Naive thymus-derived CD4-positive, alpha-beta T cell (primary cell): ENCODE measurements at regions not wholly inside any gene's neighbourhood (a gene's known extent, or its start where the extent isn't known, plus 50 kb on each side); places are given as distances from the start of the nearest gene placed in this dataset.

Experiments used
- ATAC-seq: fragments of 150-1000 bp; cut with Tn5 transposase; 2 replicates; pipeline ENCODE4 v1.10.0; 2021; ENCODE audit warnings: mild to moderate bottlenecking, moderate library complexity
- CTCF ChIA-PET: fragments of 350-600 bp; sonication (Branson Sonifier 250); formaldehyde crosslinking; loops from one replicate; lab custom pipeline; 2021; ENCODE audit warnings: antibody characterized with exemption; lab: Charles Lee
- POLR2A ChIA-PET: fragments of 350-600 bp; sonication (Branson Sonifier 250); formaldehyde crosslinking; loops from one replicate; lab custom pipeline; 2021; ENCODE audit warnings: antibody characterized with exemption, inconsistent platforms; lab: Charles Lee
- DNase-seq, 9 donors: peaks; one replicate each; pipeline versions ENCODE4 v3.0.0 to v3.0.0-alpha.2; 2020 to 2022; ENCODE audit warnings: mixed read lengths in 1 of 9
- H3K27ac ChIP-seq: one replicate; pipeline ENCODE4 v1.7.0; 2013; ENCODE audit warnings: mild to moderate bottlenecking, low read depth, low read length, moderate library complexity
- H3K27me3 ChIP-seq, 2 donors: one replicate each; pipeline ENCODE4 v1.7.0; 2013; ENCODE audit warnings: low read length in 2 of 2, mild to moderate bottlenecking in 2 of 2, moderate library complexity in 2 of 2; ENCODE audit not compliant: control insufficient read depth in 2 of 2, insufficient read depth in 2 of 2
- H3K36me3 ChIP-seq, 3 experiments: 1 replicate in 2 of 3; 2 replicates in 1 of 3; pipeline ENCODE4 v1.7.0; 2013; ENCODE audit warnings: low read length in 3 of 3, mild to moderate bottlenecking in 3 of 3, moderate library complexity in 1 of 3; ENCODE audit not compliant: insufficient read depth in 3 of 3, control insufficient read depth in 2 of 3
- H3K4me1 ChIP-seq, 2 donors: one replicate each; pipeline ENCODE4 v1.7.0; 2013; ENCODE audit warnings: low read length in 2 of 2, mild to moderate bottlenecking in 2 of 2, moderate library complexity in 1 of 2; ENCODE audit not compliant: control insufficient read depth in 2 of 2, insufficient read depth in 2 of 2
- H3K4me3 ChIP-seq: 2 replicates; pipeline ENCODE4 v1.7.0; 2013; ENCODE audit warnings: mild to moderate bottlenecking, low read length
- H3K9me3 ChIP-seq, 3 experiments: 1 replicate in 2 of 3; 2 replicates in 1 of 3; pipeline ENCODE4 v1.7.0; 2013; ENCODE audit warnings: low read length in 3 of 3; ENCODE audit not compliant: control insufficient read depth in 2 of 3
- H3K27ac Mint-ChIP-seq, 9 donors: one replicate each; pipeline ENCODE4 v1.8.0; 2020 to 2022; ENCODE audit warnings: mixed read lengths in 9 of 9, mild to moderate bottlenecking in 8 of 9, moderate library complexity in 5 of 9, inconsistent platforms in 2 of 9
- H3K27me3 Mint-ChIP-seq, 5 donors: one replicate each; pipeline ENCODE4 v1.8.0; 2021 to 2022; ENCODE audit warnings: mixed read lengths in 5 of 5, mild to moderate bottlenecking in 1 of 5
- H3K36me3 Mint-ChIP-seq, 5 donors: one replicate each; pipeline ENCODE4 v1.8.0; 2020 to 2022; ENCODE audit warnings: mixed read lengths in 5 of 5, mild to moderate bottlenecking in 3 of 5, inconsistent platforms in 1 of 5
- H3K4me1 Mint-ChIP-seq, 7 donors: one replicate each; pipeline ENCODE4 v1.8.0; 2020 to 2022; ENCODE audit warnings: mixed read lengths in 7 of 7, mild to moderate bottlenecking in 3 of 7, inconsistent platforms in 1 of 7
- H3K4me3 Mint-ChIP-seq, 10 donors: one replicate each; pipeline ENCODE4 v1.8.0; 2020 to 2022; ENCODE audit warnings: mild to moderate bottlenecking in 10 of 10, mixed read lengths in 10 of 10, moderate library complexity in 6 of 10, inconsistent platforms in 2 of 10
- H3K9me3 Mint-ChIP-seq, 11 donors: one replicate each; pipeline ENCODE4 v1.8.0; 2020 to 2022; ENCODE audit warnings: mixed read lengths in 11 of 11, mild to moderate bottlenecking in 4 of 11, inconsistent platforms in 1 of 11, moderate library complexity in 1 of 11
- intact Hi-C, 2 donors: fragments of 100-400 bp; cut with micrococcal nuclease; formaldehyde crosslinking; loops; one replicate each; pipeline ENCODE4 v1.15.1; 2023

GRCh38 chr3:144242747-144243146, 271.1 kb downstream of the DIPK2A start:
- Histone ChIP-seq H3K27me3 (no peaks in the 10 kb centered on the region), H3K36me3 (no peaks in the 10 kb centered on the region), H3K9me3 (no peaks in the 10 kb centered on the region), H3K4me1 (no peaks in the 10 kb centered on the region), H3K27ac (no peak overlapping the region), H3K4me3 (no peak overlapping the region)
- intact Hi-C loops, result no loop called here
- no peaks in the 10 kb centered on the region for H3K36me3 Mint-ChIP-seq
- DNase-seq, result no peak
- H3K27me3 Mint-ChIP-seq, result peaks cover 0 to 23% (median 17%) of the 10 kb centered on the region in 5 donors
- H3K27ac Mint-ChIP-seq, result no peak overlapping the region
- peaks cover 0 to 3% (median 0%) of the 10 kb centered on the region in 11 donors for H3K9me3 Mint-ChIP-seq
- CTCF ChIA-PET, result no interaction called here
- no peaks in the 10 kb centered on the region for H3K4me1 Mint-ChIP-seq
- POLR2A ChIA-PET, result no interaction called here
- H3K4me3 Mint-ChIP-seq, result no peak overlapping the region
- no peak for ATAC-seq

- Mint-ChIP-seq H3K4me1 (no peaks in the 10 kb centered on the region), H3K27ac (no peak overlapping the region), H3K4me3 (no peak overlapping the region), H3K27me3 (peaks cover 0 to 12% (median 7%) of the 10 kb centered on the region in 5 donors), H3K9me3 (peaks cover 0 to 3% (median 0%) of the 10 kb centered on the region in 11 donors), H3K36me3 (no peaks in the 10 kb centered on the region)
- Histone ChIP-seq H3K36me3 (no peaks in the 10 kb centered on the region), H3K4me3 (no peak overlapping the region), H3K27me3 (no peaks in the 10 kb centered on the region), H3K4me1 (no peaks in the 10 kb centered on the region), H3K9me3 (no peaks in the 10 kb centered on the region), H3K27ac (no peak overlapping the region)
- ChIA-PET CTCF (no interaction called here), POLR2A (no interaction called here)
- intact Hi-C loops, result no loop called here
- no peak for DNase-seq
- ATAC-seq, result no peak
Observed at GRCh38 chr3:144244662-144245061, 273.0 kb downstream of the DIPK2A start.

GRCh38 chr3:144252896-144253295, 281.3 kb downstream of the DIPK2A start:
- ChIA-PET CTCF (no interaction called here), POLR2A (no interaction called here)
- H3K27ac Mint-ChIP-seq, result no peak overlapping the region
- DNase-seq, result no peak
- H3K27me3 Mint-ChIP-seq, result peaks cover 2 to 20% (median 15%) of the 10 kb centered on the region in 5 donors
- Histone ChIP-seq H3K9me3 (no peaks in the 10 kb centered on the region), H3K4me1 (no peaks in the 10 kb centered on the region), H3K4me3 (no peak overlapping the region), H3K27me3 (no peaks in the 10 kb centered on the region), H3K36me3 (no peaks in the 10 kb centered on the region), H3K27ac (no peak overlapping the region)
- no peaks in the 10 kb centered on the region for H3K36me3 Mint-ChIP-seq
- ATAC-seq, result no peak
- H3K4me1 Mint-ChIP-seq, result peaks cover 0 to 2% (median 0%) of the 10 kb centered on the region in 7 donors
- intact Hi-C loops, result no loop called here
- no peak overlapping the region for H3K4me3 Mint-ChIP-seq
- H3K9me3 Mint-ChIP-seq, result peaks cover 0 to 3% (median 0%) of the 10 kb centered on the region in 11 donors

GRCh38 chr3:144257381-144257780, 285.8 kb downstream of the DIPK2A start:
- Histone ChIP-seq H3K9me3 (no peaks in the 10 kb centered on the region), H3K27ac (no peak overlapping the region), H3K36me3 (no peaks in the 10 kb centered on the region), H3K4me3 (no peak overlapping the region), H3K27me3 (no peaks in the 10 kb centered on the region), H3K4me1 (no peaks in the 10 kb centered on the region)
- Mint-ChIP-seq H3K27ac (no peak overlapping the region), H3K36me3 (no peaks in the 10 kb centered on the region), H3K9me3 (peaks cover 0 to 7% (median 0%) of the 10 kb centered on the region in 11 donors), H3K4me3 (no peak overlapping the region), H3K27me3 (peaks cover 2 to 24% (median 20%) of the 10 kb centered on the region in 5 donors), H3K4me1 (peaks cover 0 to 2% (median 0%) of the 10 kb centered on the region in 7 donors)
- DNase-seq (no peak), ATAC-seq (no peak)
- POLR2A ChIA-PET, result no interaction called here
- intact Hi-C loops, result no loop called here
- CTCF ChIA-PET, result no interaction called here

- intact Hi-C loops, result no loop called here
- no peak overlapping the region for H3K27ac Mint-ChIP-seq
- no peak for ATAC-seq
- H3K9me3 Mint-ChIP-seq, result peaks cover 0 to 7% (median 0%) of the 10 kb centered on the region in 11 donors
- H3K9me3 ChIP-seq, result no peaks in the 10 kb centered on the region
- H3K4me3 Mint-ChIP-seq, result no peak overlapping the region
- peaks cover 2 to 24% (median 18%) of the 10 kb centered on the region in 5 donors for H3K27me3 Mint-ChIP-seq
- DNase-seq, result no peak
- ChIA-PET POLR2A (no interaction called here), CTCF (interaction anchor here (0.7 kb wide), 1 partner anchor 11 kb away, joined by 3 read pairs; no protein-coding TSS in a partner anchor)
- no peaks in the 10 kb centered on the region for H3K36me3 ChIP-seq
- no peak overlapping the region for H3K4me3 ChIP-seq
- H3K4me1 Mint-ChIP-seq, result peaks cover 0 to 2% (median 0%) of the 10 kb centered on the region in 7 donors
- no peaks in the 10 kb centered on the region for H3K27me3 ChIP-seq
- H3K4me1 ChIP-seq, result no peaks in the 10 kb centered on the region
- no peaks in the 10 kb centered on the region for H3K36me3 Mint-ChIP-seq
- H3K27ac ChIP-seq, result no peak overlapping the region
Observed at GRCh38 chr3:144259267-144259666, 287.6 kb downstream of the DIPK2A start.

- ATAC-seq (no peak), DNase-seq (no peak)
- ChIA-PET CTCF (no interaction called here), POLR2A (no interaction called here)
- Mint-ChIP-seq H3K9me3 (peaks cover 0 to 5% (median 0%) of the 10 kb centered on the region in 11 donors), H3K4me3 (no peak overlapping the region), H3K4me1 (no peaks in the 10 kb centered on the region), H3K27me3 (peaks cover 0 to 11% (median 8%) of the 10 kb centered on the region in 5 donors), H3K27ac (no peak overlapping the region), H3K36me3 (no peaks in the 10 kb centered on the region)
- no peak overlapping the region for H3K4me3 ChIP-seq
- H3K36me3 ChIP-seq, result no peaks in the 10 kb centered on the region
- intact Hi-C loops, result no loop called here
- H3K27ac ChIP-seq, result no peak overlapping the region
- no peaks in the 10 kb centered on the region for H3K4me1 ChIP-seq
- no peaks in the 10 kb centered on the region for H3K9me3 ChIP-seq
- no peaks in the 10 kb centered on the region for H3K27me3 ChIP-seq
Observed at GRCh38 chr3:144263706-144264105, 292.1 kb downstream of the DIPK2A start.

- ChIA-PET CTCF (no interaction called here), POLR2A (no interaction called here)
- Histone ChIP-seq H3K4me1 (no peaks in the 10 kb centered on the region), H3K36me3 (no peaks in the 10 kb centered on the region), H3K4me3 (no peak overlapping the region), H3K9me3 (no peaks in the 10 kb centered on the region), H3K27me3 (no peaks in the 10 kb centered on the region), H3K27ac (no peak overlapping the region)
- peaks cover 0 to 11% (median 8%) of the 10 kb centered on the region in 5 donors for H3K27me3 Mint-ChIP-seq
- H3K36me3 Mint-ChIP-seq, result no peaks in the 10 kb centered on the region
- DNase-seq (no peak), ATAC-seq (no peak)
- no peak overlapping the region for H3K27ac Mint-ChIP-seq
- H3K9me3 Mint-ChIP-seq, result peaks cover 0 to 5% (median 0%) of the 10 kb centered on the region in 11 donors
- intact Hi-C loops, result no loop called here
- no peak overlapping the region for H3K4me3 Mint-ChIP-seq
- no peaks in the 10 kb centered on the region for H3K4me1 Mint-ChIP-seq
Observed at GRCh38 chr3:144264350-144264749, 292.7 kb downstream of the DIPK2A start.
